Ishikawa (cell line): ENCODE measurements at regions not wholly inside any gene's neighbourhood (a gene's known extent, or its start where the extent isn't known, plus 50 kb on each side); places are given as distances from the start of the nearest gene placed in this dataset.

ENCODE experiments used
- CREB1 ChIP-seq: IDR thresholded peaks from 2 replicates; pipeline ENCODE4 v1.6.1; 2012; ENCODE audit warnings: low read depth
- EGR1 ChIP-seq: IDR thresholded peaks from 2 replicates; pipeline ENCODE4 v1.6.1; 2012
- EP300 ChIP-seq: IDR thresholded peaks from 2 replicates; pipeline ENCODE4 v1.6.1; 2012; ENCODE audit warnings: borderline replicate concordance
- FOXM1 ChIP-seq: IDR thresholded peaks from 2 replicates; pipeline ENCODE4 v1.6.1; 2012; ENCODE audit warnings: low read depth, borderline replicate concordance
- NFIC ChIP-seq: IDR thresholded peaks from 2 replicates; pipeline ENCODE4 v1.6.1; 2012
- RAD21 ChIP-seq: IDR thresholded peaks from 2 replicates; pipeline ENCODE4 v1.6.1; 2012; ENCODE audit warnings: low read depth
- TAF1 ChIP-seq: IDR thresholded peaks from 2 replicates; pipeline ENCODE4 v1.6.1; 2012; ENCODE audit warnings: low read depth, mild to moderate bottlenecking
- TEAD4 ChIP-seq: IDR thresholded peaks from 2 replicates; pipeline ENCODE4 v1.6.1; 2012
- YY1 ChIP-seq: IDR thresholded peaks from 2 replicates; pipeline ENCODE4 v1.6.1; 2012; ENCODE audit warnings: low read depth
- TF ChIP-seq, protein P1 (sequence below): IDR thresholded peaks from 2 replicates; pipeline ENCODE4 v1.6.1; 2012
- TF ChIP-seq, protein P2 (sequence below): IDR thresholded peaks from 2 replicates; pipeline ENCODE4 v1.6.1; 2012; ENCODE audit warnings: low read depth, mild to moderate bottlenecking

DNA sequence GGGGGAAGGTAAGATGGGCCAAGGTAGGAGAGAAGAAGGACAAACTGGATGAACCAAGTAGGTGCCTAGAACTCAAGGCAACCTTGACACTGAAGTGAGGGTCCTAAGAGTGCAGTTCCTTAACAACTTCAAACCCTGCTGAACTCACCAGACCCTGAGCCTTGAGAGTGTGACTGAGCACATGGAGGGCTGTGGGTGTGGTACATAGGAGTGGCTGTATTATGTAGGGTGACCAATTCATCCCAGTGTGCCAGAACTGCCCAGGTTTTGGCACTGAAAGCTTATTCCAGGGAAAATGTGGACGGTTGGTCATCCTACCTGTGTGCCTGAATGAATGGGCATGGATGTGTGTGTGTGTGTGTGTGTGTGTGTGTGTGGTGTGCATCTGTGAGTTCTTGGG lies 281.8 kb downstream of the DHX35 start:
- no peak for TF ChIP-seq EP300
- TF ChIP-seq FOXM1, result no peak
- TF ChIP-seq, protein P1, sequence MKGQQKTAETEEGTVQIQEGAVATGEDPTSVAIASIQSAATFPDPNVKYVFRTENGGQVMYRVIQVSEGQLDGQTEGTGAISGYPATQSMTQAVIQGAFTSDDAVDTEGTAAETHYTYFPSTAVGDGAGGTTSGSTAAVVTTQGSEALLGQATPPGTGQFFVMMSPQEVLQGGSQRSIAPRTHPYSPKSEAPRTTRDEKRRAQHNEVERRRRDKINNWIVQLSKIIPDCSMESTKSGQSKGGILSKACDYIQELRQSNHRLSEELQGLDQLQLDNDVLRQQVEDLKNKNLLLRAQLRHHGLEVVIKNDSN, result no peak
- TF ChIP-seq, protein P2, sequence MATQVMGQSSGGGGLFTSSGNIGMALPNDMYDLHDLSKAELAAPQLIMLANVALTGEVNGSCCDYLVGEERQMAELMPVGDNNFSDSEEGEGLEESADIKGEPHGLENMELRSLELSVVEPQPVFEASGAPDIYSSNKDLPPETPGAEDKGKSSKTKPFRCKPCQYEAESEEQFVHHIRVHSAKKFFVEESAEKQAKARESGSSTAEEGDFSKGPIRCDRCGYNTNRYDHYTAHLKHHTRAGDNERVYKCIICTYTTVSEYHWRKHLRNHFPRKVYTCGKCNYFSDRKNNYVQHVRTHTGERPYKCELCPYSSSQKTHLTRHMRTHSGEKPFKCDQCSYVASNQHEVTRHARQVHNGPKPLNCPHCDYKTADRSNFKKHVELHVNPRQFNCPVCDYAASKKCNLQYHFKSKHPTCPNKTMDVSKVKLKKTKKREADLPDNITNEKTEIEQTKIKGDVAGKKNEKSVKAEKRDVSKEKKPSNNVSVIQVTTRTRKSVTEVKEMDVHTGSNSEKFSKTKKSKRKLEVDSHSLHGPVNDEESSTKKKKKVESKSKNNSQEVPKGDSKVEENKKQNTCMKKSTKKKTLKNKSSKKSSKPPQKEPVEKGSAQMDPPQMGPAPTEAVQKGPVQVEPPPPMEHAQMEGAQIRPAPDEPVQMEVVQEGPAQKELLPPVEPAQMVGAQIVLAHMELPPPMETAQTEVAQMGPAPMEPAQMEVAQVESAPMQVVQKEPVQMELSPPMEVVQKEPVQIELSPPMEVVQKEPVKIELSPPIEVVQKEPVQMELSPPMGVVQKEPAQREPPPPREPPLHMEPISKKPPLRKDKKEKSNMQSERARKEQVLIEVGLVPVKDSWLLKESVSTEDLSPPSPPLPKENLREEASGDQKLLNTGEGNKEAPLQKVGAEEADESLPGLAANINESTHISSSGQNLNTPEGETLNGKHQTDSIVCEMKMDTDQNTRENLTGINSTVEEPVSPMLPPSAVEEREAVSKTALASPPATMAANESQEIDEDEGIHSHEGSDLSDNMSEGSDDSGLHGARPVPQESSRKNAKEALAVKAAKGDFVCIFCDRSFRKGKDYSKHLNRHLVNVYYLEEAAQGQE, result no peak
- no peak for TF ChIP-seq NFIC
- no peak for TF ChIP-seq RAD21
- no peak for TF ChIP-seq EGR1
- no peak for TF ChIP-seq TEAD4
- no peak for TF ChIP-seq CREB1
- no peak for TF ChIP-seq YY1
- TF ChIP-seq TAF1, result no peak
